Hepatocyte (in vitro differentiated cells): ENCODE measurements at regions not wholly inside any gene's neighbourhood (a gene's known extent, or its start where the extent isn't known, plus 50 kb on each side); places are given as distances from the start of the nearest gene placed in this dataset.

Experiments
- DNase-seq: peaks from one replicate; pipeline ENCODE4 v3.0.0-alpha.2; 2016; ENCODE audit warnings: low spot score
- H2AFZ ChIP-seq: fragments of 200-600 bp; sonication (generic); 2 replicates; pipeline ENCODE4 v1.6.0; 2016; ENCODE audit warnings: antibody characterized with exemption, mild to moderate bottlenecking
- H3K27ac ChIP-seq: fragments of 200-600 bp; sonication (generic); 2 replicates; pipeline ENCODE4 v1.5.1; 2016; ENCODE audit warnings: mild to moderate bottlenecking
- H3K27me3 ChIP-seq: fragments of 200-600 bp; sonication (generic); 2 replicates; pipeline ENCODE4 v1.6.1; 2016
- H3K36me3 ChIP-seq: fragments of 200-600 bp; sonication (generic); replicated peaks from 2 replicates; pipeline ENCODE4 v1.5.1; 2016; ENCODE audit warnings: low read depth; ENCODE audit not compliant: insufficient read depth
- H3K4me1 ChIP-seq: fragments of 200-600 bp; sonication (generic); 2 replicates; pipeline ENCODE4 v1.5.1; 2016; ENCODE audit warnings: mild to moderate bottlenecking, moderate library complexity; ENCODE audit not compliant: insufficient read depth
- H3K4me2 ChIP-seq: fragments of 200-600 bp; sonication (generic); 2 replicates; pipeline ENCODE4 v1.6.0; 2016
- H3K4me3 ChIP-seq: fragments of 200-600 bp; sonication (generic); 2 replicates; pipeline ENCODE4 v1.5.1; 2016; ENCODE audit warnings: mild to moderate bottlenecking
- H3K79me2 ChIP-seq: fragments of 200-600 bp; sonication (generic); 2 replicates; pipeline ENCODE4 v1.6.0; 2017; ENCODE audit warnings: mild to moderate bottlenecking
- H3K9me2 ChIP-seq: fragments of 200-600 bp; sonication (generic); replicated peaks from 2 replicates; pipeline ENCODE4 v1.6.0; 2017; ENCODE audit warnings: mild to moderate bottlenecking; ENCODE audit not compliant: insufficient read depth
- H3K9me3 ChIP-seq: fragments of 200-600 bp; sonication (generic); 2 replicates; pipeline ENCODE4 v1.5.1; 2016; ENCODE audit warnings: low read depth, mild to moderate bottlenecking
- H4K20me1 ChIP-seq: fragments of 200-600 bp; sonication (generic); 2 replicates; pipeline ENCODE4 v1.6.0; 2016; ENCODE audit warnings: mild to moderate bottlenecking; ENCODE audit not compliant: insufficient read depth, poor library complexity, severe bottlenecking
- EZH2 ChIP-seq: fragments of 200-600 bp; sonication (generic); IDR thresholded peaks from 2 replicates; pipeline ENCODE4 v1.6.1; 2016; ENCODE audit warnings: antibody characterized with exemption, mild to moderate bottlenecking, borderline replicate concordance
- EZH2phosphoT487 ChIP-seq: fragments of 200-600 bp; sonication (generic); IDR thresholded peaks from one replicate; pipeline ENCODE4 v1.6.1; 2018; ENCODE audit warnings: antibody characterized with exemption, mild to moderate bottlenecking, low read depth, moderate library complexity; ENCODE audit not compliant: unreplicated experiment, severe bottlenecking
- WGBS: methylation state at CpG from one replicate; pipeline ENCODE4 v1.1.6; 2016; ENCODE audit warnings: low lambda C conversion rate; ENCODE audit errors: missing lambda C conversion rate; 5-methylcytosine and 5-hydroxymethylcytosine counted together
- TF ChIP-seq, protein P1 (sequence below): fragments of 200-600 bp; sonication (generic); IDR thresholded peaks from 2 replicates; pipeline ENCODE4 v1.5.1; 2016; ENCODE audit warnings: antibody characterized with exemption, mild to moderate bottlenecking; ENCODE audit not compliant: poor library complexity

DNA sequence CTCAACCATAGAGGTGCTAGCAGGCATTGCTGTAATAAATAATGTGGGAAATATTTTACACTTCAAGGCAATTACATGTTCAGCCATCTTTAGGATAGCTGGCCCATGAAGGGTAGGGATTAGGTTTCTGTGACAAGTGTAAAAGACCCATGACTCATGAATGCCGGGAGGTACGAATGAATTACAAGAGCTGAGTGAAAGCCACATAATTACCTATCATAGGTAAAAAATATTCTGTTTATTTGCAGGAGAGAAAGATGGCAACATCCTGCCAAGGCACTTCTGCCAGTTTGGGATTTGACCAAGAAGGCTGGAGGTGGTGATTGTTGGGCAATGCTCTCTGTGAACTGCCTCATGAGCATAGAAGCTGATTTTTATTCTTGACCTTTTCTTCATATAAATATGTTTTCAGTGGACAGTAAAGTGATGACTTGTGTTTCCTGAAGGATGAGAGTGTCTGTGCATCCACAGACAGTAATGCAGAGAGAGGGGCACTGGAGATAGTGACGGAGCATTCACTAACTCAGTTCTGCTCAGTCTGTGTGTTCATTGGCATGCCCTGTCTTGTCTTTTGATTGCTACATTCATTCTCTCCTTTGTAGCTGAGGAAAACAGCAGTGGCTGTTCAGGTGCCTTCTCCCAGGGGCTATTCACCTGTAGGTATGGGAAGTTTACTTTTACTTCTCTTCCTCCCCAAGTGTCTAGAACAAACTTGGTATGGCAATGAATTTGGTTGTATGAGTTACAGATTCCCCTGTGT is 481.1 kb downstream of the TFAP2B start:
- TF ChIP-seq, protein P1, sequence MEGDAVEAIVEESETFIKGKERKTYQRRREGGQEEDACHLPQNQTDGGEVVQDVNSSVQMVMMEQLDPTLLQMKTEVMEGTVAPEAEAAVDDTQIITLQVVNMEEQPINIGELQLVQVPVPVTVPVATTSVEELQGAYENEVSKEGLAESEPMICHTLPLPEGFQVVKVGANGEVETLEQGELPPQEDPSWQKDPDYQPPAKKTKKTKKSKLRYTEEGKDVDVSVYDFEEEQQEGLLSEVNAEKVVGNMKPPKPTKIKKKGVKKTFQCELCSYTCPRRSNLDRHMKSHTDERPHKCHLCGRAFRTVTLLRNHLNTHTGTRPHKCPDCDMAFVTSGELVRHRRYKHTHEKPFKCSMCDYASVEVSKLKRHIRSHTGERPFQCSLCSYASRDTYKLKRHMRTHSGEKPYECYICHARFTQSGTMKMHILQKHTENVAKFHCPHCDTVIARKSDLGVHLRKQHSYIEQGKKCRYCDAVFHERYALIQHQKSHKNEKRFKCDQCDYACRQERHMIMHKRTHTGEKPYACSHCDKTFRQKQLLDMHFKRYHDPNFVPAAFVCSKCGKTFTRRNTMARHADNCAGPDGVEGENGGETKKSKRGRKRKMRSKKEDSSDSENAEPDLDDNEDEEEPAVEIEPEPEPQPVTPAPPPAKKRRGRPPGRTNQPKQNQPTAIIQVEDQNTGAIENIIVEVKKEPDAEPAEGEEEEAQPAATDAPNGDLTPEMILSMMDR: no peak
- TF ChIP-seq EZH2 (no peak), EZH2phosphoT487 (no peak)
- no peak overlapping the region for H3K27ac ChIP-seq
- H3K4me2 ChIP-seq: no peak overlapping the region
- H3K27me3 ChIP-seq: no peaks in the 10 kb centered on the region
- H3K9me2 ChIP-seq: no peaks in the 10 kb centered on the region
- no peak overlapping the region for H2AFZ ChIP-seq
- no peak for DNase-seq
- H3K4me1 ChIP-seq: no peaks in the 10 kb centered on the region
- 79% methylated on average over 3 of the region's 3 CpGs for WGBS
- H3K79me2 ChIP-seq: no peaks in the 10 kb centered on the region
- H3K36me3 ChIP-seq: no peaks in the 10 kb centered on the region
- no peaks in the 10 kb centered on the region for H4K20me1 ChIP-seq
- H3K4me3 ChIP-seq: no peak overlapping the region
- no peaks in the 10 kb centered on the region for H3K9me3 ChIP-seq

DNA sequence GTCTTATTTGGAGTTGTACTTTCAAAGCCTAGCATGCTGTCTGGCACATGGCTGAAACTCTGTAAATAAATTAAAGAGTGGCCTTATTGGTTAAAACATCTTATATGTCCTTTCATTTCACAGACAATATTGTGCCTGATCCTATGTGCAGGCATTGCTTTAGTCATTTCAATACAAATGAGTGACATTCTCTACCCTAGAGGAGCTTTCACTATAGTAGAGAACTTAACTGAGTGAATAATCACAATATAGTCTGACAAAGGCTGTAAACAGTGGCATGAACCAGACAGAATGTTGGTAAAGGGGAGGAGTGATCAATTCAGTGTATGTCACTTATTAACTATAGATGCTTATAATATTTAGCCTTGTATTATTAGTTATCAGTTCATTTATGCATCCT is 481.8 kb downstream of the TFAP2B start:
- TF ChIP-seq, protein P1: no peak
- no peak for TF ChIP-seq EZH2phosphoT487
- no peak for TF ChIP-seq EZH2
- no peak overlapping the region for H2AFZ ChIP-seq
- no peak for DNase-seq
- no peak overlapping the region for H3K4me2 ChIP-seq
- no peaks in the 10 kb centered on the region for H4K20me1 ChIP-seq
- no peaks in the 10 kb centered on the region for H3K9me2 ChIP-seq
- no peaks in the 10 kb centered on the region for H3K27me3 ChIP-seq
- no peak overlapping the region for H3K27ac ChIP-seq
- H3K4me1 ChIP-seq: no peaks in the 10 kb centered on the region
- H3K9me3 ChIP-seq: no peaks in the 10 kb centered on the region
- H3K79me2 ChIP-seq: no peaks in the 10 kb centered on the region
- H3K36me3 ChIP-seq: no peaks in the 10 kb centered on the region
- H3K4me3 ChIP-seq: no peak overlapping the region

DNA sequence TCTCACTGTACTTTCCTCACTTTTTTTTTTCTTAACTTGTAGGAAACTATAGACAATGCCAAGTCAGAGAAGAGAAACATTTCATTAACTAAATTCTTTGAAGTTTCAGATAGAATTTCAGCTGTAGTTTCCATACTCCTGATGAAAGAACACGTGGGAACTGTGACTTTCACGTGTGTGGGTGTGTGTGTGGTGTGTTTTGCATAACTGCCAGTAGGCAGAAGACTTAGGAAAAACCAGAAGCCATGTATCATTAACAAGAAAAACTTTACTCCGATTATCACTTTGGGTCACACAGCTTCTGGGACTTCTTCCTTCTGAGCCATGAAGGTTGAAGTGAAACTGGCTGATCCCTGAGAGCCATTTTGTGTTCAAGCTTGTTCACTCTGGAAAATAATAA is 483.3 kb downstream of the TFAP2B start:
- H3K27me3 ChIP-seq: no peaks in the 10 kb centered on the region

More for the DNA sequence above, 483.3 kb downstream of the TFAP2B start:
- Histone ChIP-seq H3K4me2 (no peak overlapping the region), H3K9me3 (no peaks in the 10 kb centered on the region), H3K79me2 (no peaks in the 10 kb centered on the region), H3K4me1 (no peaks in the 10 kb centered on the region), H3K4me3 (no peak overlapping the region), H4K20me1 (no peaks in the 10 kb centered on the region), H3K36me3 (no peaks in the 10 kb centered on the region), H3K27ac (no peak overlapping the region), H2AFZ (no peak overlapping the region), H3K9me2 (no peaks in the 10 kb centered on the region)
- no peak for DNase-seq
- WGBS: 65% methylated on average over 3 of the region's 3 CpGs
- TF ChIP-seq EZH2 (no peak), EZH2phosphoT487 (no peak)
- TF ChIP-seq, protein P1: no peak
